Left colon (tissue), 2 donors: ENCODE measurements at regions not wholly inside any gene's neighbourhood (a gene's known extent, or its start where the extent isn't known, plus 50 kb on each side); places are given as distances from the start of the nearest gene placed in this dataset.
"Not testable (repeated sequence)": the region's sequence is repeated elsewhere in the genome, so short reads cannot be mapped to it uniquely, and the experiment has no call there.

Source experiments
- ATAC-seq: fragments of 200-7000 bp; cut with Tn5 transposase; one replicate; pipeline ENCODE4 v1.9.1; 2020; ENCODE audit warnings: mild to moderate bottlenecking, moderate library complexity
- DNase-seq, 2 donors: peaks; one replicate each; pipeline ENCODE4 v3.0.0-alpha.2; 2020
- intact Hi-C, 2 donors: fragments of 100-400 bp; cut with DNase I in 1 of 2; cut with micrococcal nuclease in 1 of 2; formaldehyde crosslinking; loops; one replicate each; pipeline versions ENCODE4 v1.11.2 to v1.14.0; 2022; cut with DNase I, micrococcal nuclease
- donor health status: DM: no; HTN: no; CAD: no.
- donor health status: DM: yes; HTN: yes; CAD: no.

DNA sequence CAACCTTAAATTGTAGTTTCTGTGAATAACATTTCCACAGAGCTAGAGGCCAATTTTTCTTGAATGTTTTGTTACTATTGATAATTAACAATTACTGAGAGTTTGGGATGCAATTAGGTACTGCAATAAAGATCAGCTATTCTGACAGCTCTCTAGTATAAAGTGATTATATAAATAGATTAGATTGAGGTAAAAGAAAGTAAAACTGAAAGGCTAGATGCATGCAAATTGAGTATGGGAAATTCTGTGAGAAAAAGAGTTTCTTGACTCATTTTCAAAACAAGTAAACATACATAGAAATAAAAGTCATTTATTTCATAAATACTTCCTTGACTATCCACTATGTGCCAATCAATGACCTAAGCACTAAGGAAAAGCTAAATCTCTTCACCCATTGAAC lies 1087.5 kb upstream of the ATXN8OS start:
- ATAC-seq (no peak), DNase-seq (no peak)
- intact Hi-C loops = no loop called here

DNA sequence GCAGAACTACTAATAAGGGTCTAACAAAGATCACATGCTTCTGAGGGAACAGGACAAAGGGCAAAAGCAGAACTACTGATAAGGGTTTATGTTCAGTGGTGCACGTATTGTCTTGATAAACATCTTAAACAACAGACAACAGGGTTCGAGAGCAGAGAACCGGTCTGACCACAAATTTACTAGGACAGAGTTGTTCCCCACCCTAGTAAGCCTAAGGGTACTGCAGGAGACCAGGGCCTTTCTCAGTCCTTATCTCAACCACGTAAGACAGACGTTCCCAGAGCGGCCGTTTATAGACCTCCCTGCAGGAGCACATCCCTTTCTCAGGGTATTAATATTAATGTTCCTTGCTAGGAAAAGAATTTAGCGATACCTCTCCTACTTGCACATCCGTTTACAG lies 1089.5 kb upstream of the ATXN8OS start:
- DNase-seq, intact Hi-C loops: not testable (repeated sequence)

DNA sequence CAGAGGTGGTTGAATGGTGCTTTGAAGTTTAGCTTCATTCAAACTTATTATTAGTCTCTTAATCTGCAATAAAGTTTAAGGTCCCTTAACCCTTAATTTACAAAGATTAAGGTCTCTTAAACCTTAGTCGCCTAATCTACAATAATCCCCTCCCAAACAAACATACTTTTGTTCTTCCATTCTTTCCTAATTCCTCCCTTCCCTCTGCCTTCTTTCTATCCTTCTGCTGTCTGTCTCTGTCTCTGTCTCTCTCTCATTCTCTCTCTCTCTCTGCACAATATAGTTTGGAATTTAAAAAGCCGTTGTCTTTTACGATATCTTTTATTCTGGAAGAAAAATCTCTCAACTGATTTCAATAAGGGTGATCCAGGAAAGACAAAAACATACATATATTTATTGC lies 1096.8 kb upstream of the ATXN8OS start:
- DNase-seq (no peak), ATAC-seq (no peak)
- intact Hi-C loops = no loop called here

More for the DNA sequence above, 1089.5 kb upstream of the ATXN8OS start:
- not testable (repeated sequence) for ATAC-seq

DNA sequence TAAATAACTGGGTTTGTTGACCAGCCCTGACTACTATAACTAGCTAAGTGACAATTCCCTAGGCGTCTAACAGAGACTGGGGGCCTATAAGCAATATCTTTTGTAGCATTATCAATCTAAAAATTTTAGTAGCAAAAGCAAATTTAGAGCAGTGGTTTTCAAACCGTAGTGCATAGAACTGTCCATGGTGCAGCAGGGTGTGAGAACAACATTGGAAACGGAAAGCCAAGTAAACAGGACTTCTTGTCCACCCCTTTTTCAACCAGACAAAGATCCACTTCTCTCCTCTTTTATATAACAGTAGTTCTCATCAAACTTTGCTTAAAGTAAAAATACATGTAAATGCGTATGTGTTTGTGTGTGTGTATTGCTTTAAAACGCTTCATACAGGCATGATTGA lies 1099.1 kb upstream of the ATXN8OS start:
- DNase-seq = no peak
- intact Hi-C loops = no loop called here
- no peak for ATAC-seq

DNA sequence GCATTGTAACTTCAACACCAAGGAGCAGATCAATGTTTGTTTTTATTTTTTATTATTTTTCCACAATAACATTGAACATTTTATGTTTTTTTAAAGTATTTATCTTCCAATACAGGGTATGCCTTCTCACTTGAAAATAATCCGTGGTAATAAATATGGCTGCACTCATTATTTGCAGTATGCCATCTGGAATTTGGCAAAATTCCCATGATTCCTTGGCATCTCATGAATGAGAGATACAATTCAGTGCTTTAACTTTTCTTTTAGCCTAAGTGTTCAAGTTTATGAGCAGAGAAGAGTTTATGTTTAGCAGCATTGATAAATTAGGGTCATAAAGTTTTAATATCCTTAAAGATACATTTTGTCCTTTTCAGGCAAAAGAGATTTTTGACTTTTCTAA lies 1109.6 kb upstream of the ATXN8OS start:
- no peak for DNase-seq
- intact Hi-C loops = no loop called here
- ATAC-seq = no peak

DNA sequence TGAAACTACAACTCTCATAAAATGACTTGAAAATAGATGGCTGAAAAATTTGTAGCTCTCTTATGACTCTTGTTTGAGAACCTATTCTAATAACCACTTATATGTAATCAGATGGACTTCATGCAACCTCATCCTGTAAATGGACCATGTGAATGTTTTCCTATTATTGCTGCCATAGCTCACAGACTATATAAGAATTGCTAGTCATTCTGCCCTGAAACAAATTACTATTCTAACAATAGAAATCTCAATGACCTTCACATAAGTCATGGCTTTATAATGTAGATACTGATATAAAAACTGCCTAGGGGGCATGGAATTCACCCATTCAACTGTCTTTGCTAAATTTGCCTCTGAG lies 1111.0 kb upstream of the ATXN8OS start:
- DNase-seq (no peak), ATAC-seq (no peak)
- intact Hi-C loops = no loop called here

DNA sequence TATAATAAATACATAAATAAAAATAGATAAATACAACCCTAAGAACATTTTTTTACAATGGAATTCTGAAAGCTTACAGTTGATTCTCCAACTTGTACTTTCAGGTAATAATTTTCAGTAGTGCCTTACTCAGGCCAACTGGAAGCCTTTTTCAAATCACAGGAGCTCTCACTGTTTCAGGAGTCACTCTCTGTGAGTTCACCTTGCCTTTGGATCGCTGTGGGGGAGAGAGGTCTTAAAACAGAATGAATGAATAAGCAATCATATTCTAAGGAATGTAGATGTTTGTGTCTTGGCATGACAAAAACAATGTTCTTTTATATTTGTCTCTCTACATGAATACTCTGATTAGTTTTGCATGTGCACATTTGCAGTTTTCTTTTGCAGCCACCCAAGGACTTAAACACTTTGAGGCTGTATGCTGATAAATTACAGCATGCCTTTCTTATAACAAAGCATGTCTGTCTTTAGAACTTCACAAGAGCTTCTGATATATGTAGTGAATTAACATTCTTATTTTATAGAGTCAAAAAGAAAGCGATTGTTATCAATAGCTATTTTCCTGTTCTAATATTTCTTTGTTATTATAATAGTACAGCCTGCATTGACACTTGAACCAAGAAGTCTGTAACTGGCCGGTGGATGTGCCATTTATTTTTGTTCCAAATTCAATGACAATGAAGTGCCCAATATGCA lies 1111.5 kb upstream of the ATXN8OS start:
- intact Hi-C loops = no loop called here
- ATAC-seq (no peak), DNase-seq (no peak)

DNA sequence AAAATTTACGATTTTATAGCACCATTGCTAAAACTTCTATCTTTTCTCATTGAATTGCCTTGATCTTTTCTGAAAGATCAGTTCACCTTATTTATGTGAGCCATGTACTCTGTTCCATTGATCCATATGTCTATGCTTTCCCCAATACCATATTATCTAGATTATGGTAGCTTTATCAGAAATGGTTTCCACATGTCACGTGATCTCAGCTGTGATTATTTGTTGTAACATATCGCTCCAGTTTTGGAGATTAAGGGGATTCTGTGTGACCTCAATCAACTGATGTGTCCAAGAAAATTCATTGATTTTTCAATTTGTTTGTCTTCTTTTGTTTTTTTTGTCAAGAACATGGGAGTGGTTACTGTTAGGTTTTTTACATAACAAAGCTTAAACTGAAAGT lies 1114.5 kb upstream of the ATXN8OS start:
- intact Hi-C loops = no loop called here

DNA sequence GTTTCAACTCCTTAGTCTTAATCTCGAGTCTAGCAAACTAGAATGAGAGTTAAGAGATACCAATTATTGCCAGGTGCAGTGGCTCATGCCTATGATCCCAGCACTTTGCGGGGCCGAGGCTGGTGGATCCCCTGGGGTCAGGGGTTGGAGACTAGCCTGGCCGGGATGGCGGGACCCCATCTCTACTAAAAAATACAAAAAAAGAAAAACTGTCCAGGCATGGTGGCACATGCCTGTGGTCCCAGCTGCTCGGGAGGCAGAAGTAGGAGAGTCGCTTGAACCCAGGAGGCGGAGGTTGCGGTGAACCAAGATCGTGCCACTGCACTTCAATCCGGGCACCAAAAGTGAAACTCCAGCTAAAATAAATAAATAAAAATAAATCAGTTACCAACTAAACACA lies 1119.5 kb upstream of the ATXN8OS start:
- no peak for DNase-seq
- no peak for ATAC-seq
- intact Hi-C loops = no loop called here

More for the DNA sequence above, 1114.5 kb upstream of the ATXN8OS start:
- DNase-seq (no peak), ATAC-seq (no peak)

DNA sequence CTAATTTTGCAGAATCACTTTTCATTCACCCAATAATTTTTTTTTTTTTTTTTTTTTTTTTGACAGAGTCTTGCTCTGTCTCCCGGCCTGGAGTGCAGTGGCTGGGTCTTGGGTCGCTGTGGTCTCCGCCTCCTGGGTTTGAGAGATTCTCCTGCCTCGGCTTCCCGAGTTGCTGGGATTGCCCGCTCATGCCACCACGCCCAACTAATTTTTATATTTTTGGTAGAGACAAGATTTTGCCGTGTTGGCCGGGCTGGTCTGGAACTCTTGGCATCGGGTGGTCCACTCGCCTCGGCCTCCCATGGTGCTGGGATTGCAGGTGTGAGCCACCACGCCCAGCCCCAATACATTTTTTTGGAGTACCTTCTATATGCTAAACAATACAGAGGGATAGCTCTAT lies 1120.0 kb upstream of the ATXN8OS start:
- DNase-seq (no peak), ATAC-seq (no peak)
- intact Hi-C loops = no loop called here

DNA sequence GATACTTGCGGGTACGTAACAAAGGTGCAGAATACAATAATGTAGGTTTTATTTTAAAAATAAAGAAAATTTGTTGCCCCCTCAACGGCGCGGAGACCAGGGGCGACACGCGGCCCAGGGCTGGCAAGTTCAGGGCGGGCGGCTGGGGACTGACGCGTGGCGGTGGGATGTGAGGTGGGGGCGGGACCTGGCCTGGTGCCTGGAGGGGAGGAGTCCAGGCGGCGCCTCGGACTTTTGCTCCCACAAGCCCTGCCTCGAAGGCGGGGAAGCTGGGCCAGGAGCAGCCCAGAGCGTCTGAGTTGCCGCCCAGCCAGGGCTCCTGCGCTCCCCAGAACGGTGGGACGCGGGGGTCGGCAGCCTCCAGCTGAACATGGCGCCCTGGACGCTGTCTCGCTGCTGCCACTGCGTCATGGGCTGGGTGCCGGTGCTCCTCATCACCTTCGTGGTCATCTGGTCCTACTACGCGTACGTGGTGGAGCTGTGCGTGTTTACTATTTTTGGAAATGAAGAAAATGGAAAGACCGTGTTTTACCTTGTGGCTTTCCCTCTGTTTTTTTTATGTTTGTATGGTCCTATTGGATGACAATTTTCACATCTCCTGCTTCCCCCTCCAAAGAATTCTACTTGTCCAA lies 1122.8 kb upstream of the ATXN8OS start:
- DNase-seq (no peak), ATAC-seq (no peak)
- intact Hi-C loops = no loop called here

DNA sequence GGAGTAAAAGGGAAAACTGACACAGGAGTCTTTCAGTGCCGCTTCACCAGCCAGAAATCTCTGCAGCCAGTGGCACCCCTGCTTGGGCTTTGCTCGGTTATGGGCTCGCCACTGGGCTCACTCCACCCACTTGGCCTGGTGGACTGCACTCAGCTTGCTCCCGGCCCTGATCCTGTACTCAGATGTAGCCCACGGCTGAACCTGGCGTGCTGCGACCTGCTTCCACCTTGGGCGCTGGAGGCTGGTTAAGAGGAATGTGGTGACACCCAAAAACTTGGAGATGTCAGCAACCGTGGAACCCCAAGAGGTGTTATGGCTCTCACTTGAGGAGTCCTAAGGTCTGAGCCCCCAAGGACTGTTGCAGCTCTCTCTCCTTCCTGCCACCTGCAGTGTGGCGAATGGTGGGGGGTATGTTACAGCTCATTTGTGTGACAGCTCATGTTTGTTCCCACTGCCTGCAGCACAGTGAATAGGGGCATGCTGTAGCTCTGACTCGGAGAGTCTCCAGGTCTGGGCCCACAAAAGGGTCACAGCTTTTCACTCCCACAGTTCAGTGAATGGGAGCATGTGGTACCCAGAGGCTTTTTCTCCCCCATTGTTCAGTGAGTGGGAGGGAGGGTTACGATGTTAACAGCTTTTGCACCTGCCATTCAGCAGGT lies 1124.5 kb upstream of the ATXN8OS start:
- ATAC-seq = no peak
- intact Hi-C loops = no loop called here

DNA sequence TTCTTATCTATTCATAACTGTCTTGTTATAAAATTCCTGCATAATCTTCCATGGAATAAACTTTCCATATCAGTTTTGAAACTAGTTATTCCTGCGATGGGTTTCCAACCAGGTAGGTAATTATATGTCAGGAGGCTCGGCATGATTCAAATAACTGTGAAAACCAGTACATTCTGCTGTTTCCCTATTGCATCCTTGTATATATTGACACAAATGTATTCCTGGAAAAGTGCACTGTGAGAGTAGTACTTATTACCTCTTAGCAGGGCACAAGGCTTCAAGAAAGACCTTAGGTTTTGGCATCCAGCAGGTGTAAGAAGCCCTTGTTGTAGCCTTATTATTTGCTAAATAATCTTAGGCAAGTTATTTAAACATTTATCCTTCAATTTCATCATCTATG lies 1131.3 kb upstream of the ATXN8OS start:
- DNase-seq (no peak), ATAC-seq (no peak)
- intact Hi-C loops = no loop called here

More for the DNA sequence above, 1124.5 kb upstream of the ATXN8OS start:
- DNase-seq = no peak

DNA sequence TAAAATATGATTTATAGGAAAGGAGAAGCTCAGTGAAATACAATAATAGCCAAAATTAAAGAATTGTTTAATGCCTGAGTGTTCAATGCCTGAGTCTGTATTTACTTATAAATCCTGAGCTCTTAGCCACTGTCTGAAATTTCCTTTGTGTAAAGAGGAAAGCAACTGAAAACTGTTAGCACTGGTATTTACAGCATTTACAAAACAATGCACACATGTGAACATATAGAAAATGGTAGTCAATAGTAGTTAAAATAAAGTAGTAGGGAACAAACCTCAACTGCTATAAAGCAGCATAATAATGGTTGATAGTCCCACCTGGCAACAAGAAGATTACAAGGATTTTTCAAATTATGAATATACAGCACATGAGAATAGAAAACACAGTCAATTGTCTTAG lies 1137.1 kb upstream of the ATXN8OS start:
- DNase-seq = no peak
- intact Hi-C loops = no loop called here
- ATAC-seq = no peak

DNA sequence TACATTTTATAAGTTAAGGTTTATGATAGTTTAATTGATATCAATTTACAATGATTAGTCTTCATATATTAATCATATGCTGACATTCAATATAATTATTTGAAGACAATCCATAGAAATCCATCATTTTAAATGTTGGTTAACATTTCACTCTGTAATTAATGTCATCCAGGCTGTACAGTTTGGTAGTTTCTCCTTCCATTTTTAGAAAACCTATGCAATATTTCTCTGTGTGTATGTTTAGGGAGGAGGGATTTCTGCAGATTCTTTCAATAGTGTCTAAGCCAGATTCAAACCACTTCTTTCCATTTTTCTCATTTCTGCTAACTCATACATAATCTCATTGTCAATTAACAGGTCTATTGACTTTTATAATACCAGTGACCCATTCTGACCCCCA lies 1159.0 kb upstream of the ATXN8OS start:
- no peak for ATAC-seq
- intact Hi-C loops = no loop called here
- DNase-seq = no peak

DNA sequence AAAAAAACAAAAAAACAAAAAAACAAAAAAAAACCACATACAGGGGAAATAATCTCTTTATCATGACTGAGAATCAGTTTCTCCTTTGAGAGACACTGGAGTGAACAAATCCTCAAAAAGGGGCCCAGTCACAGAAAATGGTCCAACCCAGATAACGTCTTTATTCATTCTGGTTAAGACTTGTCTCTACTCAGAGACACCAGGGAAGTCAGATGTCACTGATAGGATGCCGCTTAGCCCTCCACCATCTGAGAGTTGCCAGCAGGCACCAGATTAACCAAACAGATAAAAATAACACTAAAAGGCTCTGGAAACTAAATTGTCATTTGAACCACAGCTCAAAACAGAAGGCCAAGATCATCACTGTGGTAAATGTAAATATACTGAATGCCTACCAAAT lies 1163.4 kb upstream of the ATXN8OS start:
- intact Hi-C loops = no loop called here
- ATAC-seq (no peak), DNase-seq (no peak)

DNA sequence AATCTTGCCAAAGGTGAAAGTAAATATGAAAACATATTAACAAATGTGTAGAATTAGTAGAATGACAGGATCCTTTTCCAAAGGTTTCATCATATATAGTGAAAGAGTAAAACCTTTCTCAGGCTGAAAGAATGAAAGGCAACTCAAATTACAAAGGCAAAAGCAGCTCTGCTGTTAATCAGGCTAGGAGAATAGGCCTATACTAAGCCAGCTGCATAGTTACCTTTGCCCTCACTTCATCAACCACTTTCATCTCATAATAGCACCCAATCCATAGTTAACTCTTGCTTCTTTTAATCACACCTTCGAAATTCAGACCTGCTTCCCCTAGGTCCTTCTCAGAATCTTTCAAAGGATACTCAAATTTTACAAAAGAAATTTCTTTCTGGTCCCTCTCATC lies 1167.6 kb upstream of the ATXN8OS start:
- DNase-seq (no peak), ATAC-seq (no peak)

DNA sequence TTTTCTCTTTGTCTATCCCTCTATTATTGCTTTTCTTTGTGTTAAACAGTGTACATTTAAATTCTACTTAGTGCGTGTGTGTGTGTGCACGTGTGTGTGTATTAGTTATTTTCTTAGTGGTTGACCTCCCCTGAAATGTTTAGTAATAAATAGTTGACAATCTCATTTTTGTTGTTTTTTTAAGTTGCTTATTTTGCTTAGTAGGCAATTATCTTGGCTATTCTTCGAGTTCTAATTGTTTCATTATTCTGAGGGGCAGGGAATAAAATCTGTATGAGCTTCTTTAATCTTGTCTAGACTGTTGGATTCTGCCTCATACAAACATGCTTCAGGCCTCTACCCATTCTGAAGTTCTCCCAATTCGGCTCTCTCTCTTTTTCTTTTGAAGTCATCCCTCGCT lies 1169.0 kb upstream of the ATXN8OS start:
- intact Hi-C loops = no loop called here
- ATAC-seq (no peak), DNase-seq (no peak)

More for the DNA sequence above, 1167.6 kb upstream of the ATXN8OS start:
- intact Hi-C loops = no loop called here

DNA sequence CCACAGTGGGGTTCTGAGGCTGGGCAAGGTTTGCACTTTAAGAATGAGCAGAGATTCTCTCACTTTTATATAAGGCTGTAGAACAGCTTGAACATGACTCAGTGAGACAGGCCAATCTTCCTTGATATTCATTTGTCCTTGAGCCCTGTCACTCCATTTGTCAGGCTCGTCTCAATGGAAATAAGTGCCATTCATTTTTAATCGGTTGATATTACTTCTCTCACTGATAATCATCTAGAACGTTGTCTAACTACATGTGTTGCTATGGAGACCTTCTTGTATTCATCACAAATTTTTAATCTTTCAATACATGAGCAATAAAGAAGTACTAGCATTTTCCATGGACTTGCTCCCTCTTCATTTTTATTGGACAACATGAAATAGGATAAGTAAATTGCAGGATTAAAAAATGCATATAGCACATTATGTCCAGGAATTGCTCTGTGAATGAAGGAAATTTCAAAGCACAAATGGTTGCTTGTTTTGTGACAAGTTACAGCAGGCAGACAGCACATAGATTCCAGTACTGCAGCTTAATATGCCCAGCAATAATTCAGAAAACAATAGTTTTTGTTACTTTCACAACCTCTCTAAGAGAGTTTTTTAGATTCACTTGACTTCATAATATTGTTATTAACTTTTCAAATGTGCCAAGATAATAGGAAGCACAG lies 1178.4 kb upstream of the ATXN8OS start:
- intact Hi-C loops = no loop called here
- DNase-seq = no peak
- ATAC-seq = no peak

DNA sequence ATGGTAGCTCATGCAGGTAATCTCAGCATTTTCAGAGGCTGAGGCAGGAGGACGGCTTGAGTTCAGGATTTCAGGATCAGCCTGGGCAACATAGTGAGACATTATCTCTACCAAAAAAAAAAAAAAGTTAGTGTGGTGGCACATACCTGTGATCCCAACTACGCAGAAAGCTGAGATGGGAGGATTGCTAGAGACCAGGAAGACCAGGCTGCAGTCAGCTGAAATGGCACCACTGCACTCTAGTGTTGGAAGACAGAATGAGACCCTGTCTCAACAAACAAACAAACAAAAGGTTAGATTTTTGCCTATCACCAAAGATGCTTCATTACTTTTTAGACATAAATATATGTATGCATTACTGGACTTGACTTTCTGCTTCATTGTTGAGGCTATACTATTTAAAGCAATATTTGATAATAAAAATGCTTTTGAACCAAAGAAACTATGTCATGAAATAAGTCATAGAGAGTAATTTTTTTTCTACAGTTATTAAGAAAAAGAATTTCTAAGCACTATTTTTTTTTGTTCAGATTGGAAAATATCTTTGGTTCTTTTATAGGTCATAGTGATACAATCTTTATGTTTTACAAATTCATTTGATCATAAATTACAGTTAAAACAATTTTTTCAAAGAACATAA lies 1180.1 kb upstream of the ATXN8OS start:
- no peak for DNase-seq
- no peak for ATAC-seq

More for the DNA sequence above, 1180.1 kb upstream of the ATXN8OS start:
- intact Hi-C loops = no loop called here
